Astrocyte (in vitro differentiated cells and primary cell): ENCODE measurements at regions not wholly inside any gene's neighbourhood (a gene's known extent, or its start where the extent isn't known, plus 50 kb on each side); places are given as distances from the start of the nearest gene placed in this dataset.

Experiments
- EZH2 ChIP-seq: IDR thresholded peaks from 2 replicates; pipeline ENCODE4 v1.6.1; 2012; ENCODE audit warnings: mild to moderate bottlenecking, low read length, inconsistent platforms; ENCODE audit not compliant: insufficient read depth
- TF ChIP-seq, protein P1 (sequence below): IDR thresholded peaks from 2 replicates; pipeline ENCODE4 v1.5.1; 2011; ENCODE audit warnings: low read depth, mild to moderate bottlenecking, inconsistent platforms, low read length, moderate library complexity; ENCODE audit not compliant: insufficient read depth

DNA sequence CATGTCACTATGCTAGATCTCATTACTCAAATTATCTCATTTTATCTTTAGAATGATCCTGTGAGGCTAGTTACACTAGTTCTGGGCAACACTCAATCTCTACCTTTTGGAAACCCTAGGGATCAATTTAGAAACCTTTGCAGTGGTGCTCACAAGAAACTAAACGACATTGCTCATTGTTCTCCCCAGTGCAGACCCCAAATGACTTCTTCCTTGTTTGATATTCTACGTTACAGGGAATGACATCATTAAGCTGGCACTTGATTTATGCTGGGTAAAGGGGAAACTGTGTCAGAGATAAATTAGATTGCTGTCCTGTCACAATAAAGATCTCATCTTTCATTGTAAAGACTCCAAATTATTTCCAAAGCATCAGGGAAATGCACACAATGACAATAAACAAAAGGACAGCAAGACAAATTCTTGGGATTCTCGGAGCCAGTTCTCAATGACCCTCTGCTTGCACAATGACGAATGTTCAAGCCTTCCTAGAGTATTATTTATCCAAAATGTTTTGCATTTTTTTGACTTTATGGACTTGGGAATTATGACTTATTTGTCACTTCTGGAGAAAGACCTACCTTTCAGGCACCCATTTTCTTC is 1121.8 kb upstream of the TENM4 start:
- no peak for TF ChIP-seq EZH2
- TF ChIP-seq, protein P1, sequence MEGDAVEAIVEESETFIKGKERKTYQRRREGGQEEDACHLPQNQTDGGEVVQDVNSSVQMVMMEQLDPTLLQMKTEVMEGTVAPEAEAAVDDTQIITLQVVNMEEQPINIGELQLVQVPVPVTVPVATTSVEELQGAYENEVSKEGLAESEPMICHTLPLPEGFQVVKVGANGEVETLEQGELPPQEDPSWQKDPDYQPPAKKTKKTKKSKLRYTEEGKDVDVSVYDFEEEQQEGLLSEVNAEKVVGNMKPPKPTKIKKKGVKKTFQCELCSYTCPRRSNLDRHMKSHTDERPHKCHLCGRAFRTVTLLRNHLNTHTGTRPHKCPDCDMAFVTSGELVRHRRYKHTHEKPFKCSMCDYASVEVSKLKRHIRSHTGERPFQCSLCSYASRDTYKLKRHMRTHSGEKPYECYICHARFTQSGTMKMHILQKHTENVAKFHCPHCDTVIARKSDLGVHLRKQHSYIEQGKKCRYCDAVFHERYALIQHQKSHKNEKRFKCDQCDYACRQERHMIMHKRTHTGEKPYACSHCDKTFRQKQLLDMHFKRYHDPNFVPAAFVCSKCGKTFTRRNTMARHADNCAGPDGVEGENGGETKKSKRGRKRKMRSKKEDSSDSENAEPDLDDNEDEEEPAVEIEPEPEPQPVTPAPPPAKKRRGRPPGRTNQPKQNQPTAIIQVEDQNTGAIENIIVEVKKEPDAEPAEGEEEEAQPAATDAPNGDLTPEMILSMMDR = no peak
